Spleen (tissue), 7 donors: ENCODE measurements at regions not wholly inside any gene's neighbourhood (a gene's known extent, or its start where the extent isn't known, plus 50 kb on each side); places are given as distances from the start of the nearest gene placed in this dataset.

Source experiments
- POLR2A ChIP-seq, 3 donors: fragments of 450-650 bp; IDR thresholded peaks; one replicate each; pipeline ENCODE4 v1.5.1; 2017; ENCODE audit warnings: antibody characterized with exemption in 3 of 3, mild to moderate bottlenecking in 1 of 3
- TF ChIP-seq, protein P1 (sequence below), 11 experiments: fragments of 200-600 bp in 7 of 11; fragments of 450-650 bp in 4 of 11; sonication (generic) in 4 of 11; IDR thresholded peaks in 8 of 11; conservative IDR thresholded peaks in 3 of 11; 1 replicate in 7 of 11; 2 replicates in 4 of 11; pipeline versions ENCODE4 v1.4.0 to v1.8.0; 2016 to 2021; ENCODE audit warnings: antibody characterized with exemption in 11 of 11, inconsistent platforms in 4 of 11, mild to moderate bottlenecking in 1 of 11
- donor health status: DM: no; HTN: no; CAD: no; lungs with moderate emphysema.
- donor health status: DM: no; HTN: no; CAD: no.
- donor health status: DM: no; HTN: no; CAD: no.

- TF ChIP-seq, protein P1, sequence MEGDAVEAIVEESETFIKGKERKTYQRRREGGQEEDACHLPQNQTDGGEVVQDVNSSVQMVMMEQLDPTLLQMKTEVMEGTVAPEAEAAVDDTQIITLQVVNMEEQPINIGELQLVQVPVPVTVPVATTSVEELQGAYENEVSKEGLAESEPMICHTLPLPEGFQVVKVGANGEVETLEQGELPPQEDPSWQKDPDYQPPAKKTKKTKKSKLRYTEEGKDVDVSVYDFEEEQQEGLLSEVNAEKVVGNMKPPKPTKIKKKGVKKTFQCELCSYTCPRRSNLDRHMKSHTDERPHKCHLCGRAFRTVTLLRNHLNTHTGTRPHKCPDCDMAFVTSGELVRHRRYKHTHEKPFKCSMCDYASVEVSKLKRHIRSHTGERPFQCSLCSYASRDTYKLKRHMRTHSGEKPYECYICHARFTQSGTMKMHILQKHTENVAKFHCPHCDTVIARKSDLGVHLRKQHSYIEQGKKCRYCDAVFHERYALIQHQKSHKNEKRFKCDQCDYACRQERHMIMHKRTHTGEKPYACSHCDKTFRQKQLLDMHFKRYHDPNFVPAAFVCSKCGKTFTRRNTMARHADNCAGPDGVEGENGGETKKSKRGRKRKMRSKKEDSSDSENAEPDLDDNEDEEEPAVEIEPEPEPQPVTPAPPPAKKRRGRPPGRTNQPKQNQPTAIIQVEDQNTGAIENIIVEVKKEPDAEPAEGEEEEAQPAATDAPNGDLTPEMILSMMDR (IDR thresholded peaks at IDR 0.05 in 8 of 11, conservative IDR thresholded peaks at IDR 0.05 in 3 of 11): no peak
- no peak for TF ChIP-seq POLR2A (IDR thresholded peaks at IDR 0.05)
These were observed 129.4 kb upstream of the OTOS start for GRCh38 chr2:240269886-240270285.
